Heart left ventricle (tissue), 13 donors: ENCODE measurements at regions not wholly inside any gene's neighbourhood (a gene's known extent, or its start where the extent isn't known, plus 50 kb on each side); places are given as distances from the start of the nearest gene placed in this dataset.

Experiments used
- POLR2A ChIP-seq, 2 donors: fragments of 450-650 bp; IDR thresholded peaks; one replicate each; pipeline ENCODE4 v1.6.1; 2017; ENCODE audit warnings: antibody characterized with exemption in 2 of 2, mild to moderate bottlenecking in 2 of 2, moderate library complexity in 2 of 2
- TF ChIP-seq, protein P1 (sequence below), 12 donors: fragments of 200-600 bp; sonication (generic) in 4 of 12; IDR thresholded peaks; one replicate each; pipeline versions ENCODE4 v1.5.0 to v1.8.0; 2018 to 2022; ENCODE audit warnings: antibody characterized with exemption in 12 of 12, mild to moderate bottlenecking in 5 of 12
- donor health status: ischemic (EF 13 %, LVEDD 7.1; RV severe dilation, severe dysfunction).
- donor health status: DM: no; HTN: yes; CAD: no.
- donor health status: DM: no; HTN: no; CAD: no.
- donor health status: ischemic (EF 25% LVEDD 6.9; RV normal size, moderate dysfunction).
- donor health status: ischemic (EF 25% LVEDD 5.7; RV mildly dilated, moderate dysfunction).
- donor health status: ischemic (EF 35%, LVEDD 5.7; RV mildly dilated, moderate dysfunction).
- donor health status: nonischemic (EF 11% LVEDD 7.7; RV severe dilation, severe dysfunction).
- donor health status: DM: yes; HTN: yes; CAD: no.
- donor health status: PGD.
- donor health status: ischemic (EF 29% LVEDD 5.4; RV normal size, mild dysfunction).
- donor health status: nonischemic (EF 23%, LVEDD 6.1; RV moderate dilation, normal function).

GRCh38 chr18:1050012-1050657 is 145.5 kb downstream of the ADCYAP1 start:
- TF ChIP-seq, protein P1, sequence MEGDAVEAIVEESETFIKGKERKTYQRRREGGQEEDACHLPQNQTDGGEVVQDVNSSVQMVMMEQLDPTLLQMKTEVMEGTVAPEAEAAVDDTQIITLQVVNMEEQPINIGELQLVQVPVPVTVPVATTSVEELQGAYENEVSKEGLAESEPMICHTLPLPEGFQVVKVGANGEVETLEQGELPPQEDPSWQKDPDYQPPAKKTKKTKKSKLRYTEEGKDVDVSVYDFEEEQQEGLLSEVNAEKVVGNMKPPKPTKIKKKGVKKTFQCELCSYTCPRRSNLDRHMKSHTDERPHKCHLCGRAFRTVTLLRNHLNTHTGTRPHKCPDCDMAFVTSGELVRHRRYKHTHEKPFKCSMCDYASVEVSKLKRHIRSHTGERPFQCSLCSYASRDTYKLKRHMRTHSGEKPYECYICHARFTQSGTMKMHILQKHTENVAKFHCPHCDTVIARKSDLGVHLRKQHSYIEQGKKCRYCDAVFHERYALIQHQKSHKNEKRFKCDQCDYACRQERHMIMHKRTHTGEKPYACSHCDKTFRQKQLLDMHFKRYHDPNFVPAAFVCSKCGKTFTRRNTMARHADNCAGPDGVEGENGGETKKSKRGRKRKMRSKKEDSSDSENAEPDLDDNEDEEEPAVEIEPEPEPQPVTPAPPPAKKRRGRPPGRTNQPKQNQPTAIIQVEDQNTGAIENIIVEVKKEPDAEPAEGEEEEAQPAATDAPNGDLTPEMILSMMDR (IDR thresholded peaks at IDR 0.05), result no peak
- no peak for TF ChIP-seq POLR2A (IDR thresholded peaks at IDR 0.05)
